ENCODE measurements at regions not wholly inside any gene's neighbourhood (a gene's known extent, or its start where the extent isn't known, plus 50 kb on each side); places are given as distances from the start of the nearest gene placed in this dataset.

DNA sequence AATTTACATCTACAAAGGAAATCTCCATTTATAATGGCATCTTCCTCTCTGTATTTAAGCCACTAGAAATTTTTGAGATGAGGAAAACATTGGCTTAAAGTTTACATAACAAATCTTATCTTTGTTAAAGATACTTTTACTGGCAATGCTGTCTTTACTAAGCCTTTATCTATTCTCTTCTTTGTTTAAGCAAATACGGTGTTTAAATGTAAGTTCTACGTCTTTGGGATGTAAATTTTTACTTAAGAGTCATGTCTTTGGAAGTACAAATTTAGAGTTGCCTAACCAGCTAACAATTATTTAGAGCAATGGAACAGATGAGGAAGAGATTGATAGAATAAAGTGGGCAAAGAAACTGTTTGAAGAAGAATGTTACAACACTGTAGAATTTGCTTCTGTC lies 1024.0 kb upstream of the PCDH10 start:
- TF ChIP-seq, protein P1, sequence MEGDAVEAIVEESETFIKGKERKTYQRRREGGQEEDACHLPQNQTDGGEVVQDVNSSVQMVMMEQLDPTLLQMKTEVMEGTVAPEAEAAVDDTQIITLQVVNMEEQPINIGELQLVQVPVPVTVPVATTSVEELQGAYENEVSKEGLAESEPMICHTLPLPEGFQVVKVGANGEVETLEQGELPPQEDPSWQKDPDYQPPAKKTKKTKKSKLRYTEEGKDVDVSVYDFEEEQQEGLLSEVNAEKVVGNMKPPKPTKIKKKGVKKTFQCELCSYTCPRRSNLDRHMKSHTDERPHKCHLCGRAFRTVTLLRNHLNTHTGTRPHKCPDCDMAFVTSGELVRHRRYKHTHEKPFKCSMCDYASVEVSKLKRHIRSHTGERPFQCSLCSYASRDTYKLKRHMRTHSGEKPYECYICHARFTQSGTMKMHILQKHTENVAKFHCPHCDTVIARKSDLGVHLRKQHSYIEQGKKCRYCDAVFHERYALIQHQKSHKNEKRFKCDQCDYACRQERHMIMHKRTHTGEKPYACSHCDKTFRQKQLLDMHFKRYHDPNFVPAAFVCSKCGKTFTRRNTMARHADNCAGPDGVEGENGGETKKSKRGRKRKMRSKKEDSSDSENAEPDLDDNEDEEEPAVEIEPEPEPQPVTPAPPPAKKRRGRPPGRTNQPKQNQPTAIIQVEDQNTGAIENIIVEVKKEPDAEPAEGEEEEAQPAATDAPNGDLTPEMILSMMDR (IDR thresholded peaks at IDR 0.05; ENCODE audit: low read length, missing control alignments): no peak
- H3K4me3 ChIP-seq (replicated peaks; ENCODE audit: low read depth, low read length): no peak overlapping the region
- no peak for DNase-seq (ENCODE audit: low read depth)

DNA sequence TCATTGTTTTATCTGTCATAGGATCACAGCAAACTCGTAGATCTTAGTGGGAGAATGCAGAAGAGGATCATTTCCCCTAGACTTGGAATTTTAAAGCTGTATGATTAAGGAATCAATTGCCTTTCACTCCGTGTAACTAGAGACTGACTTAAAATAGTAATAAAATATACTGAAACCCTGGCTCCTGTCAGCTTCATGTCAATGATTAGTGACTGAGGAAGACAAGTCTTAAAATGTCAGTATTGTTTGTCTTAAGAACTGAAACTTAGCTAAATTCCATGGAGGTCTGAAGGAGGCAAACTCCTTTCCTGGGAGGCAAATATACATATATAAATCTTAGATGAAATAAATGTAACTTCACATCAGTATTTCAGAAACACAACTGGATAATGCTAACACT lies 1016.7 kb upstream of the PCDH10 start:
- no peak overlapping the region for H3K4me3 ChIP-seq (replicated peaks; ENCODE audit: low read depth, low read length)
- DNase-seq (ENCODE audit: low read depth): no peak
- TF ChIP-seq, protein P1 (IDR thresholded peaks at IDR 0.05; ENCODE audit: low read length, missing control alignments): no peak

DNA sequence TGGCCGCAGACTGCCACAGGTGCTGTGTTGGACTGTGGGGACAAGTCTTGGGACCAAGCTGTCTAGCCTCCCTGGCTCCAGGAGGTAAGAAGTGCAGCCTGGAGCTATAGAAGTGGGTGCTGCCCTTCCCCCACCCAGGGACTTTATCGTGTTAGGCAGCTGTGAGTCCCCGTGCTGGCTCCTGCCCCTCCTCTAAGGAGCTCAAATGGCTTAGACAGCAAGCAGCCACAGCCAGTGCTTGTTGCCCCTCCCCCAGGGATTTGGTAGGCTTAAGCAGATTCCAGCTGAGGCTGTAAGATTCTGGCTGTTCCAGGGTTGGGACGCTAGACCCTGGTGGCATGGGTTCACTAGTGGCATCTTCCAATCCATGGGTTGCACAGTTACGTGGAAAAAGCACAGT lies 979.4 kb upstream of the PCDH10 start:
- no peak overlapping the region for H3K4me3 ChIP-seq (replicated peaks; ENCODE audit: low read depth, low read length)
- DNase-seq (ENCODE audit: low read depth): no peak
- TF ChIP-seq, protein P1 (IDR thresholded peaks at IDR 0.05; ENCODE audit: low read length, missing control alignments): no peak

GRCh38 chr4:132180020-132180427 lies 969.1 kb upstream of the PCDH10 start:
- peak; percentile 64 for DNase-seq (ENCODE audit: low read depth)
- peak overlapping the region; percentile 4 for H3K4me3 ChIP-seq (replicated peaks; ENCODE audit: low read depth, low read length)
- TF ChIP-seq, protein P1 (IDR thresholded peaks at IDR 0.05; ENCODE audit: low read length, missing control alignments): no peak

GRCh38 chr4:132195176-132195575 lies 953.9 kb upstream of the PCDH10 start:
- TF ChIP-seq, protein P1 (IDR thresholded peaks at IDR 0.05; ENCODE audit: low read length, missing control alignments): no peak
- DNase-seq (ENCODE audit: low read depth): peak; percentile 41
- H3K4me3 ChIP-seq (replicated peaks; ENCODE audit: low read depth, low read length): no peak overlapping the region

GRCh38 chr4:132203618-132204017 lies 945.5 kb upstream of the PCDH10 start:
- DNase-seq (ENCODE audit: low read depth): no peak
- TF ChIP-seq, protein P1 (IDR thresholded peaks at IDR 0.05; ENCODE audit: low read length, missing control alignments): no peak
- H3K4me3 ChIP-seq (replicated peaks; ENCODE audit: low read depth, low read length): no peak overlapping the region

GRCh38 chr4:132214519-132214918 lies 934.6 kb upstream of the PCDH10 start:
- TF ChIP-seq, protein P1 (IDR thresholded peaks at IDR 0.05; ENCODE audit: low read length, missing control alignments): no peak
- no peak for DNase-seq (ENCODE audit: low read depth)
- no peak overlapping the region for H3K4me3 ChIP-seq (replicated peaks; ENCODE audit: low read depth, low read length)
